ENCODE measurements at regions not wholly inside any gene's neighbourhood (a gene's known extent, or its start where the extent isn't known, plus 50 kb on each side); places are given as distances from the start of the nearest gene placed in this dataset.
"Not testable (repeated sequence)": the region's sequence is repeated elsewhere in the genome, so short reads cannot be mapped to it uniquely, and the experiment has no call there.

DNA sequence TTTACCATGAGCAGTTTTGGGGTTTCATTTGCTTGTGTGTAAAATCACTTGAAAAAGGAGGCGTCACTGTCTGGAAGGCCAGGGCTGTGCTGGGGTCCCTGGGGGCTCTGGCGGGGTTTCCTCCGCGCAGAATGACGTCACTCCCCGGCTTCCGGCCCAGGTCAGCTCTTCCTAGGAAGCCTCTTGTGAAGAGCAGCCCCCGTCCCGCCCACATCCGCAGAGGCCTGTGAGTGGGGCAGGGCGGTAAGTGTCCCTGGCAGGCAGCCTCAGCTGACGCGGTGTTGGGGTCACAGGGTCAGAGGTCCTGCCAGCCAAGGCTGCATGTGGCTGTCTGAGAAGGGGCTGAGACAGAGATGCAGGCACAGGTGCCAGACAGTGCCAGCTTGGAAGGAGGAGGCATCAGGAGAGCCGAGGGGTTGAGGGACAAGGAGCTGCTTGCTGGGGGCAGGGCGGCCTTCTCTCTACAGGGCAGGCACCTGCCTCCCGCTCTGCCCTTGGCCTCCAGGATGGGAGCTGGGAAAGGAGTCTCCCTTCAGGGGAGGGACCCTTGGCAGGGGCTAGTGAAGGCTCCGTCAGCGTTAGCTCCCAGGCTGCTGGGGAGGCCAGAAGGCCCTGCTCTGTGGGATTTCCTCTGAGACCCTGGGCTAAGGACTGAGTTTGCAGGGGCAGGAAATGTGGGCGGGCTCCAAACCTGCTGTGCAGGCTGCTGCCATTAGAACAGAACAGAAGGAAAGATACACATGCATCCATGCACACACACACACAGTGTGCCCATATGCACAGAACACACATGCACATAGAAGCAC, 3951.6 kb upstream of the TPTE start:
- TF ChIP-seq, protein P1, sequence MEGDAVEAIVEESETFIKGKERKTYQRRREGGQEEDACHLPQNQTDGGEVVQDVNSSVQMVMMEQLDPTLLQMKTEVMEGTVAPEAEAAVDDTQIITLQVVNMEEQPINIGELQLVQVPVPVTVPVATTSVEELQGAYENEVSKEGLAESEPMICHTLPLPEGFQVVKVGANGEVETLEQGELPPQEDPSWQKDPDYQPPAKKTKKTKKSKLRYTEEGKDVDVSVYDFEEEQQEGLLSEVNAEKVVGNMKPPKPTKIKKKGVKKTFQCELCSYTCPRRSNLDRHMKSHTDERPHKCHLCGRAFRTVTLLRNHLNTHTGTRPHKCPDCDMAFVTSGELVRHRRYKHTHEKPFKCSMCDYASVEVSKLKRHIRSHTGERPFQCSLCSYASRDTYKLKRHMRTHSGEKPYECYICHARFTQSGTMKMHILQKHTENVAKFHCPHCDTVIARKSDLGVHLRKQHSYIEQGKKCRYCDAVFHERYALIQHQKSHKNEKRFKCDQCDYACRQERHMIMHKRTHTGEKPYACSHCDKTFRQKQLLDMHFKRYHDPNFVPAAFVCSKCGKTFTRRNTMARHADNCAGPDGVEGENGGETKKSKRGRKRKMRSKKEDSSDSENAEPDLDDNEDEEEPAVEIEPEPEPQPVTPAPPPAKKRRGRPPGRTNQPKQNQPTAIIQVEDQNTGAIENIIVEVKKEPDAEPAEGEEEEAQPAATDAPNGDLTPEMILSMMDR (IDR thresholded peaks at IDR 0.05): not testable (repeated sequence)
- not testable (repeated sequence) for TF ChIP-seq POLR2A, POLR2AphosphoS5 (IDR thresholded peaks at IDR 0.05)
